ENCODE measurements at regions not wholly inside any gene's neighbourhood (a gene's known extent, or its start where the extent isn't known, plus 50 kb on each side); places are given as distances from the start of the nearest gene placed in this dataset.

- Histone ChIP-seq H3K27ac (no peak overlapping the region), H3K4me2 (no peak overlapping the region), H3K4me3 (no peak overlapping the region), H3K4me1 (no peaks in the 10 kb centered on the region), H3K36me3 (no peaks in the 10 kb centered on the region), H3F3A (ENCODE audit: low read depth) (no peaks in the 10 kb centered on the region), H2AFZ (replicated peaks) (no peak overlapping the region), H3K79me2 (ENCODE audit: low read depth) (peaks cover 14% of the 10 kb centered on the region), H3K9ac (no peak overlapping the region), H3K27me3 (no peaks in the 10 kb centered on the region), H3K9me3 (ENCODE audit: low read depth) (no peaks in the 10 kb centered on the region), H4K20me1 (ENCODE audit: low read depth) (no peaks in the 10 kb centered on the region)
- no peak overlapping the region for H3K27ac Mint-ChIP-seq
- peaks cover under 1% of the 10 kb centered on the region for H3K9me3 Mint-ChIP-seq
- no peak for DNase-seq (ENCODE audit: low spot score)
- no peak overlapping the region for H3K4me3 Mint-ChIP-seq
- H3K27me3 Mint-ChIP-seq (ENCODE audit: insufficient read depth, low read depth), result no peaks in the 10 kb centered on the region
- no peaks in the 10 kb centered on the region for H3K4me1 Mint-ChIP-seq
- TF ChIP-seq, protein P1, sequence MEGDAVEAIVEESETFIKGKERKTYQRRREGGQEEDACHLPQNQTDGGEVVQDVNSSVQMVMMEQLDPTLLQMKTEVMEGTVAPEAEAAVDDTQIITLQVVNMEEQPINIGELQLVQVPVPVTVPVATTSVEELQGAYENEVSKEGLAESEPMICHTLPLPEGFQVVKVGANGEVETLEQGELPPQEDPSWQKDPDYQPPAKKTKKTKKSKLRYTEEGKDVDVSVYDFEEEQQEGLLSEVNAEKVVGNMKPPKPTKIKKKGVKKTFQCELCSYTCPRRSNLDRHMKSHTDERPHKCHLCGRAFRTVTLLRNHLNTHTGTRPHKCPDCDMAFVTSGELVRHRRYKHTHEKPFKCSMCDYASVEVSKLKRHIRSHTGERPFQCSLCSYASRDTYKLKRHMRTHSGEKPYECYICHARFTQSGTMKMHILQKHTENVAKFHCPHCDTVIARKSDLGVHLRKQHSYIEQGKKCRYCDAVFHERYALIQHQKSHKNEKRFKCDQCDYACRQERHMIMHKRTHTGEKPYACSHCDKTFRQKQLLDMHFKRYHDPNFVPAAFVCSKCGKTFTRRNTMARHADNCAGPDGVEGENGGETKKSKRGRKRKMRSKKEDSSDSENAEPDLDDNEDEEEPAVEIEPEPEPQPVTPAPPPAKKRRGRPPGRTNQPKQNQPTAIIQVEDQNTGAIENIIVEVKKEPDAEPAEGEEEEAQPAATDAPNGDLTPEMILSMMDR (IDR thresholded peaks at IDR 0.05), result no peak
- TF ChIP-seq EZH2phosphoT487 (IDR thresholded peaks at IDR 0.05) (no peak), EZH2 (IDR thresholded peaks at IDR 0.05) (no peak)
- peaks cover 6% of the 10 kb centered on the region for H3K36me3 Mint-ChIP-seq
Observed at GRCh38 chr9:523444-523843, 308.8 kb downstream of the DOCK8 start.

GRCh38 chr9:524008-524407 lies 309.3 kb downstream of the DOCK8 start:
- Histone ChIP-seq H2AFZ (replicated peaks) (no peak overlapping the region), H3K27me3 (no peaks in the 10 kb centered on the region), H3K4me1 (no peaks in the 10 kb centered on the region), H3F3A (ENCODE audit: low read depth) (no peaks in the 10 kb centered on the region), H3K4me2 (no peak overlapping the region), H3K9me3 (ENCODE audit: low read depth) (no peaks in the 10 kb centered on the region), H3K79me2 (ENCODE audit: low read depth) (peaks cover 14% of the 10 kb centered on the region), H4K20me1 (ENCODE audit: low read depth) (no peaks in the 10 kb centered on the region), H3K27ac (no peak overlapping the region), H3K36me3 (no peaks in the 10 kb centered on the region), H3K4me3 (no peak overlapping the region), H3K9ac (no peak overlapping the region)
- Mint-ChIP-seq H3K4me1 (no peaks in the 10 kb centered on the region), H3K4me3 (no peak overlapping the region), H3K27ac (no peak overlapping the region), H3K36me3 (peaks cover 6% of the 10 kb centered on the region), H3K9me3 (no peaks in the 10 kb centered on the region), H3K27me3 (ENCODE audit: insufficient read depth, low read depth) (no peaks in the 10 kb centered on the region)
- DNase-seq (ENCODE audit: low spot score), result no peak
- TF ChIP-seq, protein P1 (IDR thresholded peaks at IDR 0.05), result no peak
- no peak for TF ChIP-seq EZH2 (IDR thresholded peaks at IDR 0.05)
- no peak for TF ChIP-seq EZH2phosphoT487 (IDR thresholded peaks at IDR 0.05)

- Mint-ChIP-seq H3K4me3 (no peak overlapping the region), H3K36me3 (no peaks in the 10 kb centered on the region), H3K9me3 (no peaks in the 10 kb centered on the region), H3K27ac (no peak overlapping the region), H3K27me3 (ENCODE audit: insufficient read depth, low read depth) (no peaks in the 10 kb centered on the region), H3K4me1 (peaks cover 2% of the 10 kb centered on the region)
- no peak overlapping the region for H3K27ac ChIP-seq
- no peaks in the 10 kb centered on the region for H3K27me3 ChIP-seq
- H3K4me2 ChIP-seq, result no peak overlapping the region
- DNase-seq (ENCODE audit: low spot score), result no peak
- H4K20me1 ChIP-seq (ENCODE audit: low read depth), result no peaks in the 10 kb centered on the region
- TF ChIP-seq, protein P1 (IDR thresholded peaks at IDR 0.05), result no peak
- TF ChIP-seq EZH2phosphoT487 (IDR thresholded peaks at IDR 0.05), result no peak
- TF ChIP-seq EZH2 (IDR thresholded peaks at IDR 0.05), result no peak
- no peak overlapping the region for H2AFZ ChIP-seq (replicated peaks)
- H3K4me1 ChIP-seq, result no peaks in the 10 kb centered on the region
- H3K36me3 ChIP-seq, result no peaks in the 10 kb centered on the region
- no peak overlapping the region for H3K9ac ChIP-seq
- H3K9me3 ChIP-seq (ENCODE audit: low read depth), result no peaks in the 10 kb centered on the region
- H3K4me3 ChIP-seq, result no peak overlapping the region
- H3K79me2 ChIP-seq (ENCODE audit: low read depth), result peaks cover 2% of the 10 kb centered on the region
- H3F3A ChIP-seq (ENCODE audit: low read depth), result no peaks in the 10 kb centered on the region
Observed at GRCh38 chr9:526904-527591, 312.4 kb downstream of the DOCK8 start.
